DMS53 treated with DMSO at 0.1 percent for 48 hours (cell line): ENCODE measurements at regions not wholly inside any gene's neighbourhood (a gene's known extent, or its start where the extent isn't known, plus 50 kb on each side); places are given as distances from the start of the nearest gene placed in this dataset.

Experiments used
- DNase-seq: peaks from one replicate; lab custom pipeline; 2025; ENCODE audit not compliant: unreplicated experiment; lab: John Stamatoyannopoulos, UW

DNA sequence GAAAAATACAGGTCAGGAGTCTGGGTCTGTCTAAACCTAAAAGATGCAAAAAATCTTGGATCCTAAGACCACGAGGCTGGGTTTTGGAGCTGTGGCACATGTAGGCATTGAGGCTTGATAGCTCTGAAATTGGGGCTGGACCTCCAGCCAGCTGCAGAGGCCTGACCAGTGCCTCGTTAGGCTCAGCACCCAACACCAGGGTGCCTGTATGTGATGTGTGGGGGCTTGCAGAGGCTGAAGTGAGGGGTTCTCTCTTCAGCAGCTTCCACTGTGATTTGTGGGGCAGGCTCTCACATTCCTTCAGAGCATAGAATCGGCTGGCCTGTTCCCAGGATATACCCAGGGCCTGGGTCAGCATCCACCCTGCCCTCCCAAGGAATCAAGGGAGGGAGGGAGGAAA, 247.8 kb downstream of the BUB3 start:
- no peak for DNase-seq

DNA sequence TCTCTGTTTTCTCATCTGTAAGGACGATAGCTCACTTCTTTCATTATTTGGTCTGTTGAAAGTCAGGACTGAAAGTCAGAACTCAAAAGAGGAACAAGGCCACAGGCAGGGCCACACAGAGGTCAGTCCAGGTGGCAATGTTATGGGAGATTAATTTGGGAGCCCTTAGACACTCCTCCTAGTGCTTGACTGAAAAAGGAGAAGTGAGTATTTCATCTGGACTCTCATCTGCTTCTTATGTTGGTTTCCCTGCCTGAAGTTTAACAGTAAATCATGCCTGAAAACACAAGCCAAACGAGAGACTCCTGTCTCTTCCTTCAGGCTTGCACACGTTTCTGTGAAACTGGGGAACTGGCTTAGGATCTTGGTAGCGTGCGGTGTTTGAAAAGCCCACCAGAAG, 248.5 kb downstream of the BUB3 start:
- DNase-seq = no peak

DNA sequence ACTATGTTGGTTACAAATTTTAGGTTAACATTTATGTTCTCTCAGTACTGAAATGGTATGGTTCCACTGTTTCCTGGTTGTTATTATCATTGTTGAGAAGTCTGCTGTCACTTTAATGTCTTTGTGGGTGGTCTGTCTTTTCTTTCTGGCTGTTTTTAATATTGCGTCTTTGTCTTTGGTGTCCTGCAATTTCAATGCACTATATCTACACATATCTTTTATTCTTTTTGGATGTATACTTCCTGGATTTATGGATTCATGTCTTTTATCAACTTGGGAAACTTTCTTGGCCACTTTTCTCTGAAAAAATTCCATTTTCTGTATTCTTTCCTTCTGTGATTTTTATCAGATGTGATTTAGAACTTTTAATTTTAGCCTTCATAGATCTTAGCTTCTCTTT, 250.2 kb downstream of the BUB3 start:
- no peak for DNase-seq

DNA sequence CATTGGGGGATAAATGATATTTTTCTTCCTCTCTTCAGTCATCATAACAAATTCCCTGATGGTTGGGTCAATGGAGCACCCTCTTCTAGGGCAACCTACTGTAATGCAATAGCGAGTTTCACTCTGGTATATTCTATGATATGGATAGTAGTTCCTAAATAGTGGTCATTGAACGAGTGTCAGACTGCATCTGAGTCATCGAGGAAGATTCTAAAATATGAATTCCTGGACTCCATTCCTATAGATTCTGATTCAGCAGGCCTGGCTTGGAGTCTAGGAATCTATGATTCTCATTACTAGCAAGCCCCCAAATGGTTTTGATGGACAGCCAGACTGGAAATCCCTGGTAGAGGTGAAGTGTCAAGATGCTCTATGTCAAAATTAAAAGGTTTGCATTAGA, 254.5 kb downstream of the BUB3 start:
- DNase-seq = no peak

DNA sequence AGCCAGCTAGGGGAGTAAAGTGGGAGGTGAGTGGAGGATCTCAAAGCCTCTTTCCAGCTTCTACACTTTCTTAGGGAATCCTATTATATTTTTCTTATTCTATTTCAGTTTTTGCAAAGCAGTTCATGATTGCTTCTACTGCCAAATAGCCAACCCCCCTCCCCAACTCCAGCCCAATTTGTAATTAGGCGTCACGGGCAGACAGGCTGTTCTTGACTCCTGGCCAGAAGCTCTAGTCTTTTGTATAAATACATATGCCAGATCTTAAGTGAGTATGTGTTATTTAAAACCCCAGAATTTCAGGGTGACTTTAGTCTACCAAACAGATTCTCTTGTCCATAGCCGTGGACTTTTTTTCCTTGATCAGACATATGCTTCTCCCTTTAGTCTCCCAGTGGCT, 255.2 kb downstream of the BUB3 start:
- DNase-seq = no peak

DNA sequence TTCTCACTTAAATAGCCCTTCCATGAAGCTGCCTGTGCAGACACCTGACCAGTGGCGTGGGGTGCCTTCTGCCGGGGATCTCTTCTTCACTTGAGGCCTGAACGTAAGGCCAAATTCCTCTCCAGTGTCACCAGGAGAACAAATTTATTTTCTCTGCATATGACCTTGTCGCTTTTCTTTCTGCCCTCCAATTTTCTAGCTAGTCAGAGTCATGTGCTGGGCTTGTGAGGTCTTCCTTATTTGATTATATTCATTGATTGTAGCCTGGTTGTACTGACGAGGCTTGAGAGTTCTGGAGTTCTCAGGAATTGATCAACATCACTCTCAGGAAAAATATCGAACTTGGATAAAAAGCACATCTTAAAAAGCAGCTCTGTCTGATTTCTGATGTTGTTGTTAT, 255.7 kb downstream of the BUB3 start:
- DNase-seq = no peak

DNA sequence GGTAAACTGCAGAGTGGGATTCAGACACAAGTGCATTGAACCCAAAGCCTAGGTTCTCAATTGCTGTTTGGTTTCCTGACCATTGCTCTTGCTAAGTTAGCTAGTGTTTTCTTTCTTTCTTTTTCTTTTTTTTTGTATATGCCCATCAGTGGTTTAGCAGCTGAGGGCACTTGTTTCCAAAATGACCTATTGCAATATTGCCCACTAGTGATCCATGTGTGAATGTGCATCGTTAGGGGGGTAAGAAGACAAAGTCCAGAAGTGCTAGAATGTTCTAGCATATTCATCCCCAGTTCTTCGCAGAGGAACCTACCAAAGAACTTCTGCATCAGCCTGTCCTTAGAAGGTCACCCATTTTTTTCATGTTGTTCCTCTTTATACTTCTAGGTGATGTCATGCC, 252.8 kb upstream of the GPR26 start:
- no peak for DNase-seq

DNA sequence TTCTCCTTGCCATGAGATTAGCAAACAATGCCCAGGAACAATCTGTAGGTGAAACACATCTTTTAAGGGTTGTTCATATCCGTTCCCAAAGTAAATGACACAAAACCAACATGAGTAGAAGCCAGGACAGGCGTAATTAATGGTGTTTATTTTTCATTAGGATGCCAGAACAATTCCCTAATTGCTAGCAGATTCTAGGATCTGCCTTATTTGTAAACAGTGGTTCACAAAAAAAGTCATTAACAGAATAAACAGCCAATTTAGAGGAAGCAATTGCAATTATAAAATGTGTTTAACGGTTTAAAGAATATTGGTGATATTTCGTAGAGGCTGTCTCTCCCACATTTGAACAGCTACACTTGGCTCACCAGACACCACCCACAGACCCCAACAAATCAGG, 250.6 kb upstream of the GPR26 start:
- no peak for DNase-seq

DNA sequence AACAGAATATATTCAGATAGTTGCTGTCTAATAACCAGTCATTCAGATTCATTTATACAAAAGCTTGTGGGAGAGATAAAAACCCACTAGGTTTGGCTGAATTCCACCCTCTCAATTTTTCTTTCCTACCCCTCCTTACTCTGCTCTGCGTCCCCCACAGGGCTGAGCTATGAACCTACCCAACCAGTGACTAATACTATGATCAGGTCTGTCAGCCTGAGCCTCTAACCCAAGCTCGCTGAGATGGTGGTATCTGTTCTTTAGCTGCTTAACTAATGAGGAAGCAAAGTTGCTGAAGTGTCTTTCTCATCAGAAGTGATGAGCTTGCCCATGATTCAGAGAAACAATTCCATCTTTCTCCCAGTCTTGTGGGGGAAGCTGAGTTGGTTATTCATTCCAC, 248.7 kb upstream of the GPR26 start:
- no peak for DNase-seq

DNA sequence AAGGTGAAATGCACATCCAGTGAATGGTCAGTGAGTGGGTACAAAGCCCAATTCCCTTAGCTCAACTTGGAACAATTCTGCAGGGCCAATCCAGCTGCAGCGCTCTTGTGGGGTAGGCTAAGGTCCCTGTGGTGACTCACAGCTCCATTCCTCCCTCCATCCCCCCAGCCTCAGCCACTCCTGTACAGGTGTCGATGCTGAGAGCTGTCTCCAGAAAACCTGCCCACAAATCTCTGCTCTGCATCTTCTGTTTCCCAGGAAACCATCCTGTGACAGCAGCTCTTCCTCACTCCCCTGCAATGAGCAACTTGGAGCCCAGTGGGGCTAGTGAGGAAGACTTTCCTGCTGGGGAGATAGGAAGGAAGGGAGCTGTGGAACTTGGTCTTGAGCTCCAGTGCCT, 244.7 kb upstream of the GPR26 start:
- DNase-seq = no peak

DNA sequence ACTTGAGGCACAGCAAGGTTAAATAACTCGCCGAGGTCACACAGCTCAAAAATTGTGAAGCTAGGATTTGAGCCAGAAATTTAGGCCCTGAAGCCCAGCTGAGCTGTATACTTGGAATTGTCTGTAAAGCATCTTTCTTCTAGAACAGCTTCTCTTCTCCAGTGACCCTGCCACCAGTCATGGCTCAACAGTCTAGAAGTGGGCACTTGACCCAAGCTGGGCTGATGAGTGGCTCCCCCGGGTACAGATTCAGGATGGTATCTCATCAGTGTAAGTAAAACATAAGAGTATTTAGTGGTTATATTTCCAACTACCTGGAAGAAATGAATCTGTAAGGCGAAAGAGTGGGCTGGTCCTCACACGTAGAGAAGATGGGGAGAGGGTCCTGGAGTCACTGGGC, 243.9 kb upstream of the GPR26 start:
- DNase-seq = no peak

DNA sequence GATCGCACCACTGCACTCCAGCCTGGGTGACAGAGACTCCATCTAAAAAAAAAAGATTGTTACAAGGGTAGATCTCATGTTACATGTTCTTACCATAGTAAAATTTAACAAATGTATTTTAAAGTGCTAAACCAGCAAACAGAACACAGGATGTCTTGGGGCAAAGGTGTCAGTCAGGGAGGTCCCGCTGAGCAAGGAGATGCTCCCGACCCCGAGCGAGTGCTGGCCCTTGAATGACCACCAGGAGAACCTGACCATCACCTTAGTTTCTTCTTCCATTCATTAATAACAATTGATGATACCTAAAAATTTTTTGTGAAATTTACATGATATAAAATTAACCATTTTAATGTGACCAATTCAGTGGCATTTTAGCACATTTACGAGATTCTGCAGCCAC, 241.6 kb upstream of the GPR26 start:
- DNase-seq = no peak

DNA sequence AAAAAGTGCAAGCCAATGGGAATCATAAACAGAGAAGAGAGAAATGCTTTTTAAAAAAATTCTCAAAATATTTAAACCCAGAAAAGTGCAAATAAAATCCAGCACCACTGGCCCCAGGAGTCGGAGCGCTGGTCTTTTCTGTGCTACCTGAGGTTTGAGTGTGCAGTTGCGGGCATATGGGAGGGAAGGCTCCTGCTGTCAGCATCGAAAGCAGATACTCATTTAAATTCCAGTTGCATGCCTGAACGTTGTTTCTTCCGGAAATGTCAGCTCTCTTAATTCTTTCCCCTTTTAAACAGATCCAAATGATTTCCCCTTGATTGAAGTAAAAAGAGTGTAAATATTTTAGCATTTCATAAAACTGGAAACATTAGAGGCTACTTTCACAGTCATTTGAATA, 240.5 kb upstream of the GPR26 start:
- DNase-seq = no peak

DNA sequence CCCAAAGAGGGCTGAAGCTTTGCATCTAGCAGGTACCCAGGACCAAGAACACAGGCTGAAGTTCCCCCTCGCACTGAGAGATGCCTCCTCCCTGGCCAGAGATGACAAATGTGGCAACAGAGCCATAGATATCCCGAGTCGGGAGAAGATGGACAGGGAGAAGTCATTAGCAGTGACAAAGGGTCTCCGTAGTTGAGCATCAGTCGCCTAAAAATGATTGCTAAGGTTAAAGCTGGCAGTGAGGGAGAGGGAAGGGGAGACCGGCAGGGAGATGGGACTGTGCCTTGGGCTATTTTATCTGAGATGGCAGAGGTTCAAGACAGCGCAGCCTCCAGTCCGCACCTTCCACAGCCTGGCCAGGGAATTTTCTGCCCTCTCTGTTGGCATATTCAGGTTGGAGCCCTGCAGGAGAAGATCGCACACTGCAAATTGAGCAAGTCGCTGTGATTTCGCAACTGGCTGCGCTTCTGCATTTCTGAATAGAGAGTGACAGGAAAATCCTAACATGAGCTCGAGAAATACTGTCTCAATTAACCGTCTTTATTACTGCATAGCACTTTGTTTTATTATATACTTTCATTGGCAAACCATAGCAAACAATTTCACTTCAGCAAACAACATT, 238.9 kb upstream of the GPR26 start:
- no peak for DNase-seq

DNA sequence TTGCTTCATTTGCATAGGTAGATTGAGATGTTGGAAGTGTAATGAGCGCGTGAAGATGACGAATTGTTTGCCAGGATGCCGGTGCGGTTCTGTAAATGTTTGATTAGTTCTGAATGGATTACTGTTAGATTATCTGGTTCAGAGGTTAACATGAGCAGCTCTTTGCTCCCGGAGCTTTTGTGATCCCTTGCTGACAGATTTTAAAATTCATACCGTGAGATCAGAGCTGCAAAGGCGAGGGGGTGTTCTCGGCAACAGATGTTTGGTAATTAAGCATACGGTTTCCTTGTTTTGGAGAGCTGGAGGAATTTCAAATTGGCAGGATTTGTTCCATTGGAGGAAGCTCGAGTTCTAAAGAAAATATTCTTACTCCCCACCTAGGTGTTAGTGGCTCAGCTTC, 237.8 kb upstream of the GPR26 start:
- no peak for DNase-seq

DNA sequence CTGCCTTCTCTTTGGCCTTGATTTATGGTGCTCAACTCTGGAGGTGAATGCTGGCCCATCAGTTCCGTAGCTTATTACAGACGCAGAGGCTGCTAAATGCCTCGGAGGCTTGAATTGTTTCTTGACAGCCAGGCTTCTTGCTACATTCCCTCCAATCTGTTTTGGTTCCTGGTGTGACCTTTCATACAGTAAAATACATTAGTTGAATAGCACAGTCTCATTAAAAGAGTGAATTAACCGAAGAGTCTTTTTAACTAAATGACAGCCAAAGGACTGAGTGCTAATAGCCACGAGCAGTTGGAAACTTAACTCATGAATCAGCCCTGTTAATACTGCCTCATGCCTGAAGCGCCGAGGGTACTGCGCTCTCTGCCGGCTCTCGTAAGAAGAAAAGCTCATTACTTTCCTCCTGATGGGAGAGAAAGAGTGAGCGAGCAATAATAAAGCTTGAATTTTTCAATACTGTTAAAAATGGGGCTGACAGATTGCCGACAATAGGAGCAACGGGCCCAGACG, 236.4 kb upstream of the GPR26 start:
- no peak for DNase-seq

DNA sequence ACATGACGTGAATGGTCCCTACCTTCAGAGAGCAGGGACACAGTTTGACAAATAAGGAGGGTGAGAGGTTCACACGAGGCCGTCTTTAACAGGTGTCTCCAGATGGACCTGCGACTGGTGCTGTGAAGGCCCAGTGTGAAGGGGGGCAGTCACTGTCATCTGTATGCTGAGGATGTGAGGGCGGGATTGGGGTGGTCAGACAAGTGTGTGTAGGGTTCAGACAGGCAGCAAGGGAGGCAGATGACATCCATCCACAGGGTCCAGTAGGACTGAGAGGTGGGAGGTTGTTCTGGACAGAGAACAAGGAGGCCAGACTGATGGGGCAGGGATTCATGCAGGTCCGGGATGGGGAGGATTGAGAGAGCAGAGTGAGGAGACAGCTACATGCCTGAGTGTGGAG, 232.6 kb upstream of the GPR26 start:
- no peak for DNase-seq

DNA sequence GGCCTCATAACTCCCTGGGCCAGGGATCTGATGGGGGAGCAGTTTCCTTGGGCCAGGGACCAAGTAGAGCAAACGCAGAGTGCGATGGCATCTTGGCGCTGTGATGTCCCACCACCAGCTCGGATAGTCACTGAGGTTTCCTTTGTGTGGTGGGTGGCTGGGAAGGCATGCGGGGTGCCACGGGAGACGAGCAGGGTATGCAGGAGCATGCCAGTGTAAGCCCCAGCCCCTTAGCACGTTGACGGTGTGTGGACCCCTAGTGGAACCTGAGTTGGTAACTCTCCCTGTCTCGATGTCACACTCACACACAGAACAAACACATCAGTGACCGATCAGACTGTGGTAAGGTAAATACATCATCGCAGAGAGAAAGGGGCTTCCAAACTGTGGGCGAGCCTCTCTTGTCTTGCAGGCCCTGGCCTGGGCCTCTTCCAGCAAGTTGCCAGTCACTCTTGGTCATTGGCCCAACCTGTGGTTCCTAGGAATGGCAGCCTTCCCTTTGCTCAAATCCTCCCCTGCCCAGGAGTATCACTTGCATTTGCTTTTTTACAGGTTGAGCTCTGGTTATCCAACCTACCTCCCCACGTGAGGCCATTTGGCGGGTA, 231.6 kb upstream of the GPR26 start:
- no peak for DNase-seq

DNA sequence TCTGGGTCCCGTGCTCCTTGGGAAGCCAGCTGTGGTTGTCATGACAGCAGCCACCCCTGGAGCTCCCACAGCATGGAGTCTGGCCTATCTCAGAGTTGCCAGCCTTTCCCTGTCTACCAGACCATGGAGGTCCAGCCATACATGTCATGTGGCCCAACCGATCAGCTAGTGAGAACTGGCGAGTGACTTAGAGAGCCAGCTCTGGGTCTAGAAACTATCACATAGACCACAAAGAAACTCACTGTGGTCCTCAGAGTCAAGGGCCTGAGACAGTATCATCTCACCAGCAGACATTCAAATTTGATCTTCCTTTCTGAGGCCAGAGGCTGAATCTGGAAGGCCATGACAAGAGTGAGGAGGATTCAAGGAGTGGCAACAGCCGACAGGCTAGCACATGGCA, 223.3 kb upstream of the GPR26 start:
- DNase-seq = no peak

DNA sequence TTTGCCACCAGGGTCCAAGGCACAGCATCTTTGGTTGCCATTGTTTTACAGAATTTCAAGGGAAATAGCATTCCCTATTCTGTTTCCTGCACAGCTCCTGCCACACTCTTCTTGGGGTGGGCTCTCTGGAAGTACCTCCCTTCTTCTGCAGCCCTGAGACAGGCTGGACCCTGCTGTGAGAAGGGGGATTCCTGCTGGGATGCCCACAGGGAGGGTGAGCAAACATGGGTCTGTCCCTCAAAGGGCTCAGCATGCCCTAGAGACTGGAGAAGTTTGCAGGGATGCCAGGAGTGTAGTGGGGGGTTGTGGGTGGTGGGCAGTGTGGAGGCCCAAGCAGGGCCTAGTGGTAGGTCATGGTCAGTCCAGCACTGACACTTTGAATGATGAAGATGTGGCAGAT, 222.2 kb upstream of the GPR26 start:
- DNase-seq = no peak

DNA sequence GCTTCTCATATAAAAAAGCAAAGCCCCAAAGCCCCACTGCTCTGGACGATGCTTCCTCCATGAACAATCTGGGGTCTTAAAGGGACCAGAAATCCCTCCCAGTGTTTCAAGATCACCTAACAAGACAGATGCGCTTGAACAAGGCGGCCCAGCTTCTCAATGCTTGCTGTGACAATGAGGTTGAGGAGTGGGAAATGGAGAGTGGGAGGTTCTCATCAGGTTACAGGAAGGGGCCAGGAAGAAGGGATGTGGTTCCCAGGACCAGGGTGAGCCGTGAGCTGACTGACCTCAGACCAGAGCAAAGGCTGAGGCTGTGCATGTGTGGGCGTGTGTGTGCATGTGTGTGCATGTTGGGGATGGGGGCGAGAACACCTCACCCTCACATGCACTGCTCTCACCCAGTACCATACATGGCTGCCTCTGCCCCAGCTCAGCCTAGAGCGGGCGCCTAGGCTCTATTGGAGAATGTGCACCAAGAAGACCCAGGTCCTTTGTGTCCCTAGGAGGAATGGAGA, 220.8 kb upstream of the GPR26 start:
- no peak for DNase-seq

DNA sequence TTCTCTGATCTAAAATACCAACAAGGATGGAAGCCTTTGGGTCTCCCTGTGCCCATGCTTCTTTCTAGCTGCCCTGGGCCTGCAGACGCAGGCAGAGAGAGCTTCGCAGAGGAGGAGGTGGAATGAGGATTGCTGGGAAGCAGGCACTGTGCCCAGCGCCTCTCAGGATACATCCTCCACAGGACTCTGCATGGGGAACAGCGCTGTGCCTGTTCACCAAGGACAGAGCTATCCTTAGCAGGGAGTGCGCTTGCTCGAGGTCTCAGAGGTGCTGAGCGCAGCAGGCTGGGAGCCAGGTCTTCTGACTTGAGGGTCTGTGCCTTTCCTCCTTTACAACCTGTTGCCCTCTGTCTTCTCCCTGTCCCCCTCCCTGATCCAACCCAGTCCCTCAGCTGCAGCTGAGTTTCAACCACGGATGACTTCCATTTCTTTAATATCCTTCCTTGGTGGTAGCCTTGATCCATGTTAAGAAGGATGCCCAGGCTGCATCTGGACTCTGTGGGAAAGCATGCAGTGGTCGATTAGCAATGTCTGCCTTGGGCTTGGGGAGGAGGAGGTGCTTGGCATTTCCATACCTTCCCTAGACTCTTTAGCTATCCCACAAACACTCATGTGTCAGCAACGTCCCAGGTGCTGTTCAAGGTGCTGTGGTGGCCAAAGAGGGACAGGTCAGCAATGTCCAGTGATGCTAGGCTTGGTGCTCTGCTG, 219.6 kb upstream of the GPR26 start:
- no peak for DNase-seq
